ENCODE measurements at regions not wholly inside any gene's neighbourhood (a gene's known extent, or its start where the extent isn't known, plus 50 kb on each side); places are given as distances from the start of the nearest gene placed in this dataset.
"Not testable (repeated sequence)": the region's sequence is repeated elsewhere in the genome, so short reads cannot be mapped to it uniquely, and the experiment has no call there.

GRCh38 chr2:78782196-78782595, 243.3 kb upstream of the REG3G start:
- no peak for DNase-seq

GRCh38 chr2:78811955-78812610, 213.4 kb upstream of the REG3G start:
- DNase-seq, result no peak

- DNase-seq, result no peak
These were observed 211.0 kb upstream of the REG3G start for GRCh38 chr2:78814331-78814986.

GRCh38 chr2:78817430-78817829, 208.1 kb upstream of the REG3G start:
- no peak for DNase-seq

- DNase-seq, result no peak
These were observed 193.0 kb upstream of the REG3G start for GRCh38 chr2:78832481-78832880.

GRCh38 chr2:78839259-78839658, 186.2 kb upstream of the REG3G start:
- no peak for DNase-seq

- not testable (repeated sequence) for DNase-seq
These were observed 185.2 kb upstream of the REG3G start for GRCh38 chr2:78840311-78840710.

GRCh38 chr2:78845664-78846185, 179.8 kb upstream of the REG3G start:
- no peak for DNase-seq

- no peak for DNase-seq
These were observed 164.0 kb upstream of the REG3G start for GRCh38 chr2:78861546-78861945.

- no peak for DNase-seq
These were observed 161.3 kb upstream of the REG3G start for GRCh38 chr2:78864205-78864604.

- DNase-seq, result no peak
These were observed 159.8 kb upstream of the REG3G start for GRCh38 chr2:78865667-78866066.

GRCh38 chr2:78870343-78870967, 155.0 kb upstream of the REG3G start:
- no peak for DNase-seq

- DNase-seq, result peak in 1 of 58 donors; percentile 6
These were observed 152.0 kb upstream of the REG3G start for GRCh38 chr2:78873526-78873925.

GRCh38 chr2:78876316-78876688, 149.2 kb upstream of the REG3G start:
- no peak for DNase-seq

GRCh38 chr2:78887446-78887845, 138.1 kb upstream of the REG3G start:
- no peak for DNase-seq

- peak in 25 of 58 donors; percentile 0 to 35 (median 7) for DNase-seq
These were observed 134.6 kb upstream of the REG3G start for GRCh38 chr2:78890935-78891334.

GRCh38 chr2:78892295-78892694, 133.2 kb upstream of the REG3G start:
- DNase-seq, result no peak

- no peak for DNase-seq
These were observed 130.5 kb upstream of the REG3G start for GRCh38 chr2:78895022-78895421.

- no peak for DNase-seq
These were observed 129.0 kb upstream of the REG3G start for GRCh38 chr2:78896536-78896935.

GRCh38 chr2:78907089-78907488, 118.4 kb upstream of the REG3G start:
- DNase-seq, result no peak

GRCh38 chr2:78908973-78909372, 116.5 kb upstream of the REG3G start:
- no peak for DNase-seq

- DNase-seq, result no peak
These were observed 115.1 kb upstream of the REG3G start for GRCh38 chr2:78910376-78910775.

GRCh38 chr2:78913257-78913656, 112.2 kb upstream of the REG3G start:
- no peak for DNase-seq
